ENCODE measurements at regions not wholly inside any gene's neighbourhood (a gene's known extent, or its start where the extent isn't known, plus 50 kb on each side); places are given as distances from the start of the nearest gene placed in this dataset.
"Not testable (repeated sequence)": the region's sequence is repeated elsewhere in the genome, so short reads cannot be mapped to it uniquely, and the experiment has no call there.

DNA sequence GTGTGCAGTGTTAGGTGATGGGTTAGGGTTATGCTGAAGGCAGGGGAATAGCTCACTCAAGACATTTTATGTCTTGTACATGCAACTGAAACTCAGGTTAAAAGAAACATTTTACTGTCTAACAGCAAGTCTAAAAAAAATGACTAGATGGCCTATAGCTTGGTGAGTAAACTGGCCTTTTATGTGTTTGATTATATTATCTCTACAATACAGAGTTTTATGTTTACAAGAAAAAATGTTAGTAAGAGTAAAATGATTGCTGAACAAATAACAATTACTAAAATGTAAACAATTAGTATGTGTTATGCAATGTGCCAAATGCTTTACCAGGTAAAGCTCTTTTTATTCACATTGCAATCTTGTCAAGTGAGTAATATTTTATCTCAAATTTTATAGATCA is 1039.6 kb downstream of the ROBO2 start:
- no peak for DNase-seq (ENCODE audit: extremely low read depth, insufficient read length)
- H3K4me3 ChIP-seq (replicated peaks; ENCODE audit: low read depth, low read length) = no peak overlapping the region
- H3K27me3 ChIP-seq (replicated peaks; ENCODE audit: control insufficient read depth, insufficient read depth, low read length) = no peaks in the 10 kb centered on the region
- H3K36me3 ChIP-seq (ENCODE audit: control insufficient read depth, insufficient read depth, low read length) = no peaks in the 10 kb centered on the region
- TF ChIP-seq, protein P1, sequence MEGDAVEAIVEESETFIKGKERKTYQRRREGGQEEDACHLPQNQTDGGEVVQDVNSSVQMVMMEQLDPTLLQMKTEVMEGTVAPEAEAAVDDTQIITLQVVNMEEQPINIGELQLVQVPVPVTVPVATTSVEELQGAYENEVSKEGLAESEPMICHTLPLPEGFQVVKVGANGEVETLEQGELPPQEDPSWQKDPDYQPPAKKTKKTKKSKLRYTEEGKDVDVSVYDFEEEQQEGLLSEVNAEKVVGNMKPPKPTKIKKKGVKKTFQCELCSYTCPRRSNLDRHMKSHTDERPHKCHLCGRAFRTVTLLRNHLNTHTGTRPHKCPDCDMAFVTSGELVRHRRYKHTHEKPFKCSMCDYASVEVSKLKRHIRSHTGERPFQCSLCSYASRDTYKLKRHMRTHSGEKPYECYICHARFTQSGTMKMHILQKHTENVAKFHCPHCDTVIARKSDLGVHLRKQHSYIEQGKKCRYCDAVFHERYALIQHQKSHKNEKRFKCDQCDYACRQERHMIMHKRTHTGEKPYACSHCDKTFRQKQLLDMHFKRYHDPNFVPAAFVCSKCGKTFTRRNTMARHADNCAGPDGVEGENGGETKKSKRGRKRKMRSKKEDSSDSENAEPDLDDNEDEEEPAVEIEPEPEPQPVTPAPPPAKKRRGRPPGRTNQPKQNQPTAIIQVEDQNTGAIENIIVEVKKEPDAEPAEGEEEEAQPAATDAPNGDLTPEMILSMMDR (IDR thresholded peaks at IDR 0.05; ENCODE audit: insufficient read depth, low read length, poor library complexity, severe bottlenecking) = no peak

DNA sequence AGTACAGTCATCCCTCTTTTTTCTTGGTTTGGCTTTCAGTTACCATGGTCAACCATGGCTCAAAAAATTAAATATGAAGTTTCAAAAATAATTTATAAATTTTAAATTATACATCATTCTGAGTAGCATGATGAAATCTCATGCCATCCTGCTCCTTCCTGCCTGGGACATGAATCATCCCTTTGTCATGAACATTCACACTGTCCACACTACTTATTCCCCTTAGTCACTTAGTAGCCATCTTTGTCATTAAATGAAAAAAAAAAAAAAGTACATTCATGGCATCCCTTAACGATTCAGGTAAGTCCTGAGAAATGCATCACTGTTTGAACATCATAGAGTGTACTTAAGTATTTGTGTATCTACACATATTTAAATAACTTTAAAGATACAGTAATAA is 1046.3 kb downstream of the ROBO2 start:
- H3K4me3 ChIP-seq (replicated peaks; ENCODE audit: low read depth, low read length) = no peak overlapping the region
- no peak for DNase-seq (ENCODE audit: extremely low read depth, insufficient read length)
- TF ChIP-seq, protein P1 (IDR thresholded peaks at IDR 0.05; ENCODE audit: insufficient read depth, low read length, poor library complexity, severe bottlenecking) = no peak
- no peaks in the 10 kb centered on the region for H3K27me3 ChIP-seq (replicated peaks; ENCODE audit: control insufficient read depth, insufficient read depth, low read length)
- no peaks in the 10 kb centered on the region for H3K36me3 ChIP-seq (ENCODE audit: control insufficient read depth, insufficient read depth, low read length)

DNA sequence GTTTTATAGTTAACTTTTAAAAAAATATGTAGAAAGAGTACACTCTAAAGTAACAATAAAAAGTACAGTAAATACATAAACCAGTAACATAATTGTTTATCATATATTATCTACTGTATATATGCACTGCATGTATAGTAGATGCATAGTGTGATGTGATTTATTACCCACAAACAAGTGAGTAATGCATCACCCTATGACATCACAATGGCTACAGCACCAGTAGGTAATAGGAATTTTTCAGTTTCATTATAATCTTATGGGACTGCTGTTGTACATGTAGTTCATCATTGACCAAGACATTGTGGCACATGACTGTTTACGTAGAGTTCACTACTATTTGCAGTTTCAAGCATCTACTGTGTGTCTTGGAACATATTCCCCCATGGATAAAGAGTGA is 1047.2 kb downstream of the ROBO2 start:
- no peak overlapping the region for H3K4me3 ChIP-seq (replicated peaks; ENCODE audit: low read depth, low read length)
- TF ChIP-seq, protein P1 (IDR thresholded peaks at IDR 0.05; ENCODE audit: insufficient read depth, low read length, poor library complexity, severe bottlenecking) = no peak
- DNase-seq (ENCODE audit: extremely low read depth, insufficient read length) = no peak
- H3K27me3 ChIP-seq (replicated peaks; ENCODE audit: control insufficient read depth, insufficient read depth, low read length) = no peaks in the 10 kb centered on the region
- H3K36me3 ChIP-seq (ENCODE audit: control insufficient read depth, insufficient read depth, low read length) = no peaks in the 10 kb centered on the region

GRCh38 chr3:78088006-78088405 is 1048.1 kb downstream of the ROBO2 start:
- no peak for DNase-seq (ENCODE audit: extremely low read depth, insufficient read length)
- no peak overlapping the region for H3K4me3 ChIP-seq (replicated peaks; ENCODE audit: low read depth, low read length)
- H3K27me3 ChIP-seq (replicated peaks; ENCODE audit: control insufficient read depth, insufficient read depth, low read length) = no peaks in the 10 kb centered on the region
- H3K36me3 ChIP-seq (ENCODE audit: control insufficient read depth, insufficient read depth, low read length) = no peaks in the 10 kb centered on the region
- TF ChIP-seq, protein P1 (IDR thresholded peaks at IDR 0.05; ENCODE audit: insufficient read depth, low read length, poor library complexity, severe bottlenecking) = no peak

GRCh38 chr3:78090382-78090781 is 1050.5 kb downstream of the ROBO2 start:
- TF ChIP-seq, protein P1 (IDR thresholded peaks at IDR 0.05; ENCODE audit: insufficient read depth, low read length, poor library complexity, severe bottlenecking) = no peak
- Histone ChIP-seq H3K36me3 (ENCODE audit: control insufficient read depth, insufficient read depth, low read length) (no peaks in the 10 kb centered on the region), H3K4me3 (replicated peaks; ENCODE audit: low read depth, low read length) (no peak overlapping the region), H3K27me3 (replicated peaks; ENCODE audit: control insufficient read depth, insufficient read depth, low read length) (no peaks in the 10 kb centered on the region)
- DNase-seq (ENCODE audit: extremely low read depth, insufficient read length) = no peak

- no peak for DNase-seq (ENCODE audit: extremely low read depth, insufficient read length)
- TF ChIP-seq, protein P1 (IDR thresholded peaks at IDR 0.05; ENCODE audit: insufficient read depth, low read length, poor library complexity, severe bottlenecking) = no peak
- Histone ChIP-seq H3K36me3 (ENCODE audit: control insufficient read depth, insufficient read depth, low read length) (no peaks in the 10 kb centered on the region), H3K4me3 (replicated peaks; ENCODE audit: low read depth, low read length) (no peak overlapping the region), H3K27me3 (replicated peaks; ENCODE audit: control insufficient read depth, insufficient read depth, low read length) (no peaks in the 10 kb centered on the region)
Observed at GRCh38 chr3:78091478-78092119, 1051.7 kb downstream of the ROBO2 start.

- H3K27me3 ChIP-seq (replicated peaks; ENCODE audit: control insufficient read depth, insufficient read depth, low read length); H3K36me3 ChIP-seq (ENCODE audit: control insufficient read depth, insufficient read depth, low read length); H3K4me3 ChIP-seq (replicated peaks; ENCODE audit: low read depth, low read length); DNase-seq (ENCODE audit: extremely low read depth, insufficient read length): not testable (repeated sequence)
Observed at GRCh38 chr3:78092574-78092973, 1052.7 kb downstream of the ROBO2 start.

Data from GM06990 (cell line).